HG03108 (cell line): ENCODE measurements at regions not wholly inside any gene's neighbourhood (a gene's known extent, or its start where the extent isn't known, plus 50 kb on each side); places are given as distances from the start of the nearest gene placed in this dataset.

Experiments used
- ATAC-seq: cut with Tn5 transposase; IDR thresholded peaks from one replicate; pipeline ENCODE4 v1.9.1; 2021; ENCODE audit warnings: moderate library complexity; ENCODE audit not compliant: unreplicated experiment

GRCh38 chr11:45597097-45597496 lies 68.3 kb downstream of the CHST1 start:
- no peak for ATAC-seq

GRCh38 chr11:45596571-45596970 lies 68.9 kb downstream of the CHST1 start:
- no peak for ATAC-seq

DNA sequence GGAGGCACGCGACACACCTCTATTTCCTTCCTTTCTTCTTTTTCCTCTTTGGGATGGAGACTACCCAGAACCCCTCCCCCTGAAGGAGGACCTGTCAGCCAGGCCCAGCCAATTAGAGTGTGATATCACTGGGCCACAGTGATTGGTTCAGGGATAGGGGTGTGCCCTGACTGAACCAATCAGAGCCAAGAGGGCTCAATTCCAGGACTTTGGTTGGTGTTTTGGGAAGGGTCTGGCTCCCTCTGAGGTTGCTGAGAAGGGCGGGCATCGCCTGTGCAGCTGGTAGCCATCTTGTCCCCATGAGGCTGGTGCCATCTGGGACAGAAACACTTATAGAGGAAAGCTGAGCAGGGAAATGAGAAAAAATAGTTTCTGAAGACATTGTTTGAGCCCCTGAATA lies 71.4 kb downstream of the CHST1 start:
- no peak for ATAC-seq

GRCh38 chr11:45592636-45593035 lies 72.8 kb downstream of the CHST1 start:
- ATAC-seq, result no peak

- no peak for ATAC-seq
These were observed 74.7 kb downstream of the CHST1 start for GRCh38 chr11:45590743-45591142.

DNA sequence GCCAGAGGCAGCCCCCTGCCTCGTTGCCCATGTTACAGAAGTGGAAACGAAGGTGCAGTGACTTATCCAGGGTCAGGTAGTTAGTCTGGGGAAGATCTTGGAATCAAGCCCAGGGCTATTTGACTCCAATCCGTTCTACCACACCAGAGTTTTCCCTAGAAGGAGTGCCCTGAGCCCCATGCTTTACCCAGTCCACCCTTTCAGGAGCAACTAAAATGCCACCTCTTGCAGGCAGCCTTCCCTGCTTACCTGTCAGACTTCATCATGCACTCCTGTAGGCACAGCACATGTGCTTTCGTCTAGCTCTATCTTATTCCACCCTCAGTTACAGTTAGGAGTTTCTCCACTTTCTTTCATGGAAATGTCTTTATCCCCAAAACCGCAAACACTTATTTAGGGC lies 80.2 kb downstream of the CHST1 start:
- ATAC-seq, result no peak

- ATAC-seq, result no peak
These were observed 81.3 kb downstream of the CHST1 start for GRCh38 chr11:45583981-45584566.

DNA sequence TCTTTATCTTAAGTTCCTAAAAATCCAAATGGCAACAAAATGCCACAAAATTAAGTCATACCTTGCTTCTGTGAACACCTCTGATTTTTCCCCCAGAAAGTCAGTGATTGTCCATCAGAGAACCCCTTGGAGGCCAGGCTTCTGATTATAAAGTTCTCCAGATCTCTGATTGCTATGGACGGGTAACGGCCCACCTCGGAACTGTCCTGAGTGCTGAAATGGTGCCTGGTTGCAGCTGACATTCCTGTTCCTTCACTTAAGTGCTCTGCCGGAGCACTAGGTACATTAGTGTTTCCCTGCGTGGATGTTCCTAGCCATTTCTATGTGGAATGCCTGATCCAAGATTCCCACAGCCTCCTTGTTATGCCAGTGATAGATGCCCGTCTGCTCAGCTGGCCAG lies 85.0 kb downstream of the CHST1 start:
- no peak for ATAC-seq

GRCh38 chr11:45578316-45578715 lies 87.1 kb downstream of the CHST1 start:
- no peak for ATAC-seq

GRCh38 chr11:45577752-45578151 lies 87.7 kb downstream of the CHST1 start:
- no peak for ATAC-seq

DNA sequence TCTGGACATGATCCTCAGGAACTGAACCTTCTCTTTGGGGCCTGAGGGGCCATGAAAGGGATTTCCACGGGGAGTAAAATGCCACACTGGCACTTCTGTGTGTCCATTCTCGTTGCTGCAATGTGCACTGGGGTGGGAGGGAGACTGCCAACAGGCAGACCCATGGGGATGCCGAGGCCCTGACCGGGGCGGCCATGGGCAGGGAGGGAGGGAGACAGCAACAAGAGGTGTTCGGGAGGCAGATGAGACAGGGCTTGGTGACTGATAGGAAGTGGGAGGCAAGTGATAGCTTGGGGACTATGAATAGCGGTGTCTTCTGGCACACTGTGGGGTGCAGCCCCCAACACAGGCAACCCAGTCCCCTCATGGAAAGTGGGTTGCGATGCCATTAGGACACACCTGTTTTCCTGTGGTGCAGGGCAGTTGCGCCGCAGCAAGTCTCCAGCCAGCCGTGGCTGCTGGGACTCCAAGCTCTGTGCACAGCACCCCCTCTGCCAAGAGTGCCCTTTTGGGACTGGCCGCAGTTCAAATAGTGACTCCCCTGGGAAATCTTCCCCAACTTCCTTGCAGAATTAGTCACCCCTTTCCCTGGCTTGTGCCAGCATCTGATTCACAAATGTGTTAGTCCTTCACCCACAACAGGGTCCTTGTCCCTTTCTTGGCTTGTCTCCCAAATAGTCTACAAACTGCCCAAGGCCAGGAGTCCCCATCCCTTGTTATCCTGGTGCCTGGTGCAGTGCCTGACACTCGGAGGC lies 88.8 kb downstream of the CHST1 start:
- ATAC-seq, result no peak

DNA sequence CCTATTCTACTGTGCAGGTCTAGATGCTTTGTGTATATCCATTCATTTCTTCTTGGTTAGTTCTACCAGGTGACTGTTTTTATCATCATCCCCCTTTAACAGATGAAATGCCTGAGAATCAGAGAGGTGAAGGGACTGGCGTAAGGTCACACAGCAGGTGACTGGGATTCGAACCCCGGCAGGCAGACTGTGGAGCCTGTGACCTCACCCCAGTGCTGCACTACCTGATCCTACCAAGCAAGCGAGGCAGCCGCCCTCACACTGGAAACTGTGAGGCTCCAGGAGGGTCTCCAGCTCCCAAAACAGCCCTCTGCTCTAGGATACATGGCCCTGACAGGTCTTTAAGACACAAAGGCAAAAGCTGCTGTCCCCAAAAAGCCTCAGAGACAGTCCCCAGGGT lies 91.7 kb downstream of the CHST1 start:
- ATAC-seq, result no peak

DNA sequence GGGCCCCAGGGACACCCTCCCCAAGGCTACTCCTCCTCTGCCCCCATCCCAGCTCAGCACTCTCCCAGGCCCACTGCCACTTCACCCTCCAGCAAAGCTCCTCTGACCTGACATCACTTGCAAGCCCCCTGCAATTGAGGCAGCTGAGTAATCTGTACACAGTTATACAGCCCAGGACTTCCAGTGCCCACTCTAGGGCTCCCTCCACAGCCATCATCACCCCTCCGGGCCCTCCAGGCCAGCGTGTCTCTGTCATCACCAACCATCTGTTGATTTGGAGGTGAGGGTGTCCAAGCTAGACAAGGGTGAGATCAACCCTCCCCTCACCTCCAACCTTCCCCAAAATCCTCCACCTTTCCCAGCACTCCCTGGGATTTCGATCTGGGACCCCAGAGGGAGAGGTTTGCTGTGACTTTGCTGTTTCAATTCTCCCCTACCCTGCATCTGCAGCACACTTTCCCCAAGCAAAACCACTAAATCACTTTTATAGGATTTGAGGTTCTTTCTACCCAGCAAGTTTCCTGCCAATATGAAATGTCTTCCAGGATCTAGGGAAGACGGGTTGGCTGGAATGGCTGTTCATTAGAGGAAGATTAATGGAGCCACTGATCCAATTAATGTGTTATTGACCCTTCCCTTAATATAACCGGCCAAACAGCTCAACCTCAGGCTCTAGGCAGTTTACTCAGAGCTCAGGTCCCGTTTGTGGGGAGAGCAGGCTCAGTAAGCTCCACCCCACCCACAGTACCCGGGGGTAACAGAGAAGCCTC lies 92.9 kb downstream of the CHST1 start:
- ATAC-seq, result no peak

GRCh38 chr11:45569776-45570175 lies 95.6 kb downstream of the CHST1 start:
- ATAC-seq, result no peak

DNA sequence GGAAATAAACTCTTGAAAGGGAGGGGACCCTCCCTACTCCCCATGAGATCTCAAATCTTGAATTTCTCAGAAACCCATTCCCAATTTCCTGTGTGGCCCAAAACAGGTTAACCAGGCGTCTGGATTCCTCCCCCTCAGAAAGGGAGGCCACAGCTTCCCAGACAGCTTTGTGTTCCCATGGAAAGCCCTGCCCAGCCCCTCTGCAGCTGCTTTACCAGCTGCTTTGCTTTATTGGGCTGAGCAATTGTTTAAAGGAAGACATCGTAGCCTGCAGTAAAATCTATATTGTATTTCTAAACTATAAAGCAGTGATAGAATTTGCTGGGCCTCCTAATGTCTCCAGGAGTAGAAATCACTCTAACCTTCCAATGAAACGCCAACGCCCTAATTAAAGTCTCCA lies 97.4 kb downstream of the CHST1 start:
- ATAC-seq, result no peak

GRCh38 chr11:45565446-45565988 lies 99.9 kb downstream of the CHST1 start:
- ATAC-seq, result no peak

- ATAC-seq, result no peak
These were observed 101.6 kb downstream of the CHST1 start for GRCh38 chr11:45563810-45564209.

- no peak for ATAC-seq
These were observed 102.3 kb downstream of the CHST1 start for GRCh38 chr11:45563171-45563570.

DNA sequence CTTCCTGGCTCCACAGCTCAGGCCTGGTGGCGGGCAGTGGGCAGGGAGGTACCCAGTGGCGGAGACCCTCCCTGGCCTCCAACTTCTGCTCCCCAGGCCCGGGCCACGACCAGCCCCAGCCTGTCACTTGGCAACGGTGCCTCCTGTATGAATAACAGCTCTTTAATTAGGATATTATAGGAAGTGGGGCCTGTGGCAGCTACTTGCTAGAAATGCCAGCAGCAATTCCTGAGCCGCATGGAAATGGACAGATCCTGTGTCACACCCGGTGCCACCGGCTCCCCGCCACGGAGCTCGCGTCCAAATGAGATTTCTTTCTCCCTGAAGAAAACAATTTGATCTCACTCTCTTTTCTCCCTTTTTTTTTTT lies 104.5 kb downstream of the CHST1 start:
- ATAC-seq, result no peak

DNA sequence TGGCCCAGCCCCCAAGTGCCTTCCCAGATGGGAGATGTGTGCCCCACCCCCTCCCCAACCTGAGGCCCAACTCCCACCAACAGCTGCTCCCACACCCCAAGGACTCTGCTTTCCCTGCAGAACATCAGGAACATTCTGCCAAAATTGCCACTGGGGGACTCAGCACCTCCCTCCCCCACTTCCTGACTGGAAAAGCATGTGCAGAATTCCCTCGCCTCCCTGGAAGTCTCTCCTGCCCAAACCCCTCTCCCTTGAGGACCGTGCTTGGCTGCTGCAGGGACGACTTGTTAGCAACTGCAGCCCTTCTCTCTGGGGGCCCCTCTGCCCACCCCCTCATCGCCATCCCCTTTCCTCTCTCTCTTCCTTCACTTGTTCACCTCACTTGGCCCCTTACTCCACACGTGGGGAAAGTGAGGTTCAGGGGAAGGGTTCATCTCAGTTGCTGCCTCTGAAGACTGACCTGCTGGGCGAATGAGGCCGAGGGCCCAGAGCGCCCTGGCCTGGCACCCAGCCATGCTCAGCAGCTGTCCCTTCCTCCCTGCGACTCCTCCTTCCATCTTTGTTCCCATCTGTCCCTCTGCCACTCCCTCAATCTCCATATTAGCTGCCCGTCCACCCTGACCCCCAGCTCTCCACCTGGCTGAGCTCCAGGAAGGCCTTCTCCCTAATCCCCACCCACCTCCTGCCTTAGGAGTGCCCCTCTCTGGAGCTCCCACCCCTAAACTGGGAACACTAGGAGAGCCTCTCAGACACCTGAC lies 105.1 kb downstream of the CHST1 start:
- ATAC-seq, result no peak
